Activated CD8-positive, alpha-beta memory T cell treated with anti-CD3 and anti-CD28 coated beads for 4 hours (primary cell): ENCODE measurements at regions not wholly inside any gene's neighbourhood (a gene's known extent, or its start where the extent isn't known, plus 50 kb on each side); places are given as distances from the start of the nearest gene placed in this dataset.

Experiments
- DNase-seq, 2 donors: peaks; one replicate each; pipeline ENCODE4 v3.0.0-alpha.2; 2020; ENCODE audit warnings: low read depth in 2 of 2

GRCh38 chr3:10583798-10584708 is 78.7 kb upstream of the ATP2B2 start:
- no peak for DNase-seq

- no peak for DNase-seq
Measured at GRCh38 chr3:10585945-10586344, 80.6 kb upstream of the ATP2B2 start.

GRCh38 chr3:10594915-10595314 is 89.5 kb upstream of the ATP2B2 start:
- DNase-seq = no peak

GRCh38 chr3:10596746-10597448 is 91.5 kb upstream of the ATP2B2 start:
- DNase-seq = no peak

- no peak for DNase-seq
Measured at GRCh38 chr3:10597733-10598132, 92.3 kb upstream of the ATP2B2 start.

GRCh38 chr3:10599017-10599416 is 93.6 kb upstream of the ATP2B2 start:
- no peak for DNase-seq

GRCh38 chr3:10599444-10599843 is 94.1 kb upstream of the ATP2B2 start:
- DNase-seq = no peak

- no peak for DNase-seq
Measured at GRCh38 chr3:10600296-10600714, 94.9 kb upstream of the ATP2B2 start.

GRCh38 chr3:10600726-10601125 is 95.3 kb upstream of the ATP2B2 start:
- DNase-seq = no peak

GRCh38 chr3:10601151-10601856 is 95.9 kb upstream of the ATP2B2 start:
- no peak for DNase-seq

- DNase-seq = no peak
Measured at GRCh38 chr3:10601857-10602230, 96.5 kb upstream of the ATP2B2 start.

GRCh38 chr3:10602271-10602670 is 96.9 kb upstream of the ATP2B2 start:
- no peak for DNase-seq

GRCh38 chr3:10602769-10603768 is 97.7 kb upstream of the ATP2B2 start:
- peak; percentile 24 to 42 for DNase-seq

- no peak for DNase-seq
Measured at GRCh38 chr3:10609134-10609533, 103.7 kb upstream of the ATP2B2 start.

GRCh38 chr3:10614168-10614567 is 108.8 kb upstream of the ATP2B2 start:
- no peak for DNase-seq

- no peak for DNase-seq
Measured at GRCh38 chr3:10615715-10616114, 110.3 kb upstream of the ATP2B2 start.

GRCh38 chr3:10616321-10616720 is 110.9 kb upstream of the ATP2B2 start:
- DNase-seq = no peak

GRCh38 chr3:10619989-10620832 is 114.8 kb upstream of the ATP2B2 start:
- no peak for DNase-seq

GRCh38 chr3:10620833-10621082 is 115.4 kb upstream of the ATP2B2 start:
- no peak for DNase-seq

GRCh38 chr3:10623578-10624275 is 118.3 kb upstream of the ATP2B2 start:
- no peak for DNase-seq
